BE2C (cell line): ENCODE measurements at regions not wholly inside any gene's neighbourhood (a gene's known extent, or its start where the extent isn't known, plus 50 kb on each side); places are given as distances from the start of the nearest gene placed in this dataset.

Experiments
- DNase-seq: peaks from one replicate; pipeline ENCODE4 v3.0.0-alpha.2; 2020
- H3K27me3 ChIP-seq: fragments of 250-450 bp; sonication (Bioruptor Pico); 2 replicates; pipeline ENCODE4 v1.5.1; 2020; ENCODE audit warnings: mild to moderate bottlenecking
- H3K36me3 ChIP-seq: fragments of 250-450 bp; sonication (Bioruptor Pico); 2 replicates; pipeline ENCODE4 v1.5.1; 2020; ENCODE audit warnings: mild to moderate bottlenecking
- H3K4me1 ChIP-seq: fragments of 250-450 bp; sonication (Bioruptor Pico); 2 replicates; pipeline ENCODE4 v1.5.1; 2020
- H3K4me3 ChIP-seq: 2 replicates; pipeline ENCODE4 v1.5.1; 2011; ENCODE audit warnings: low read depth, low read length
- H3K9me3 ChIP-seq: fragments of 250-450 bp; sonication (Bioruptor Pico); 2 replicates; pipeline ENCODE4 v1.5.1; 2020
- CTCF ChIP-seq: IDR thresholded peaks from 2 replicates; pipeline ENCODE4 v1.5.1; 2012; ENCODE audit warnings: mild to moderate bottlenecking, low read depth, low read length

GRCh38 chr13:75154331-75154730 lies 327.6 kb downstream of the TBC1D4 start:
- DNase-seq = no peak
- Histone ChIP-seq H3K27me3 (no peaks in the 10 kb centered on the region), H3K4me1 (no peaks in the 10 kb centered on the region), H3K36me3 (no peaks in the 10 kb centered on the region), H3K4me3 (no peak overlapping the region), H3K9me3 (no peaks in the 10 kb centered on the region)
- no peak for TF ChIP-seq CTCF

- TF ChIP-seq CTCF = no peak
Measured at GRCh38 chr13:75153834-75154233, 328.1 kb downstream of the TBC1D4 start.

GRCh38 chr13:75153386-75153785 lies 328.6 kb downstream of the TBC1D4 start:
- Histone ChIP-seq H3K36me3 (no peaks in the 10 kb centered on the region), H3K4me1 (no peaks in the 10 kb centered on the region), H3K27me3 (no peaks in the 10 kb centered on the region), H3K9me3 (no peaks in the 10 kb centered on the region), H3K4me3 (no peak overlapping the region)
- TF ChIP-seq CTCF = no peak
- DNase-seq = no peak

More at GRCh38 chr13:75153834-75154233, 328.1 kb downstream of the TBC1D4 start:
- no peaks in the 10 kb centered on the region for H3K9me3 ChIP-seq
- no peaks in the 10 kb centered on the region for H3K27me3 ChIP-seq
- H3K4me1 ChIP-seq = no peaks in the 10 kb centered on the region
- H3K4me3 ChIP-seq = no peak overlapping the region
- DNase-seq = no peak
- H3K36me3 ChIP-seq = no peaks in the 10 kb centered on the region

GRCh38 chr13:75151081-75151643 lies 330.8 kb downstream of the TBC1D4 start:
- no peaks in the 10 kb centered on the region for H3K4me1 ChIP-seq
- H3K36me3 ChIP-seq = no peaks in the 10 kb centered on the region
- no peaks in the 10 kb centered on the region for H3K9me3 ChIP-seq
- no peak for DNase-seq
- TF ChIP-seq CTCF = no peak
- no peaks in the 10 kb centered on the region for H3K27me3 ChIP-seq
- H3K4me3 ChIP-seq = no peak overlapping the region

- no peaks in the 10 kb centered on the region for H3K27me3 ChIP-seq
- no peaks in the 10 kb centered on the region for H3K9me3 ChIP-seq
- no peak overlapping the region for H3K4me3 ChIP-seq
- no peak for TF ChIP-seq CTCF
- no peaks in the 10 kb centered on the region for H3K4me1 ChIP-seq
- no peaks in the 10 kb centered on the region for H3K36me3 ChIP-seq
- DNase-seq = no peak
Measured at GRCh38 chr13:75149776-75150175, 332.2 kb downstream of the TBC1D4 start.

- no peaks in the 10 kb centered on the region for H3K9me3 ChIP-seq
- H3K27me3 ChIP-seq = no peaks in the 10 kb centered on the region
- no peak overlapping the region for H3K4me3 ChIP-seq
- DNase-seq = no peak
- no peaks in the 10 kb centered on the region for H3K4me1 ChIP-seq
- H3K36me3 ChIP-seq = no peaks in the 10 kb centered on the region
- TF ChIP-seq CTCF = no peak
Measured at GRCh38 chr13:75147946-75148345, 334.0 kb downstream of the TBC1D4 start.
